Body of pancreas (tissue), 4 donors: ENCODE measurements at regions not wholly inside any gene's neighbourhood (a gene's known extent, or its start where the extent isn't known, plus 50 kb on each side); places are given as distances from the start of the nearest gene placed in this dataset.

ENCODE experiments used
- ATAC-seq: fragments of 150-250 bp; one replicate; pipeline ENCODE4 v1.9.1; 2016
- DNase-seq, 4 donors: peaks; one replicate each; pipeline ENCODE4 v3.0.0-alpha.2; 2019
- H3K27ac ChIP-seq, 4 donors: fragments of 200-600 bp; sonication (generic); 1 replicate in 3 of 4; 2 replicates in 1 of 4; pipeline versions ENCODE4 v1.5.1 to v1.6.1; 2016 to 2019; ENCODE audit warnings: mild to moderate bottlenecking in 1 of 4, mixed read lengths in 1 of 4, moderate library complexity in 1 of 4
- H3K27me3 ChIP-seq, 2 donors: fragments of 200-600 bp; sonication (generic); one replicate each; pipeline ENCODE4 v1.6.0; 2016; ENCODE audit warnings: mild to moderate bottlenecking in 1 of 2
- H3K36me3 ChIP-seq, 2 donors: fragments of 200-600 bp; sonication (generic); replicated peaks in 1 of 2; 2 replicates each; pipeline ENCODE4 v1.5.1; 2016; ENCODE audit warnings: low read depth in 2 of 2; ENCODE audit not compliant: insufficient read depth in 1 of 2
- H3K4me1 ChIP-seq: fragments of 200-600 bp; sonication (generic); one replicate; pipeline ENCODE4 v1.6.0; 2016
- H3K4me3 ChIP-seq, 2 donors: fragments of 200-600 bp; sonication (generic); 1 replicate in 1 of 2; 2 replicates in 1 of 2; pipeline ENCODE4 v1.5.1; 2016 to 2019
- H3K9me3 ChIP-seq, 3 donors: fragments of 200-600 bp; sonication (generic); 1 replicate in 2 of 3; 2 replicates in 1 of 3; pipeline ENCODE4 v1.5.1; 2016
- POLR2A ChIP-seq, 3 donors: fragments of 450-650 bp; IDR thresholded peaks; one replicate each; pipeline ENCODE4 v1.6.1; 2016; ENCODE audit warnings: antibody characterized with exemption in 3 of 3, mild to moderate bottlenecking in 2 of 3
- WGBS, 2 donors: methylation state at CpG; one replicate each; pipeline ENCODE4 v1.1.5; 2017; 5-methylcytosine and 5-hydroxymethylcytosine counted together
- intact Hi-C: fragments of 100-400 bp; cut with DNase I; formaldehyde crosslinking; loops from one replicate; pipeline ENCODE4 v1.15.1; 2023
- TF ChIP-seq, protein P1 (sequence below), 7 experiments: fragments of 450-650 bp in 4 of 7; fragments of 200-600 bp in 3 of 7; sonication (generic) in 3 of 7; IDR thresholded peaks; one replicate each; pipeline ENCODE4 v1.5.1; 2016 to 2019; ENCODE audit warnings: antibody characterized with exemption in 7 of 7

DNA sequence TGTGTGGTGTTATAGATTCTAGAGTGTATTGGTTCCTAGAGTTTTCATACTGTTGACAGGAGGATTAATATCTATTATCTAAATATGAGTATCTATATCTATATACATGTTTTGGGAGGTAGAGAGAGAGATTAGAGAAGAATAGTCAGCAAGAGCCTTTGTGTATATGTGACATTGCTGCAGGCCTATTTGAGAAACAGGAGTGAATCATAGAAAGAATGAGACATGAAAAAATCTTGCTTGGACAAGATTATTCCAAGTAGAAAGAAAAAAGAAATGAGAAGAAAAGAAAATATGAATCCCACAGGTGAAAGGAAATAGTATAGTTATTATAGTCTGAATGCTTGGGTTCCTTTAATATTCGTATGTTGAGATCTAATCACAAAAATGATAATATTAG is 720.4 kb downstream of the RERGL start:
- Histone ChIP-seq H3K36me3 (no peaks in the 10 kb centered on the region), H3K9me3 (no peaks in the 10 kb centered on the region), H3K4me1 (no peaks in the 10 kb centered on the region), H3K4me3 (no peak overlapping the region), H3K27ac (no peak overlapping the region), H3K27me3 (no peaks in the 10 kb centered on the region)
- intact Hi-C loops = no loop called here
- DNase-seq = no peak
- ATAC-seq = no peak
- TF ChIP-seq POLR2A (IDR thresholded peaks at IDR 0.05) = no peak
- TF ChIP-seq, protein P1, sequence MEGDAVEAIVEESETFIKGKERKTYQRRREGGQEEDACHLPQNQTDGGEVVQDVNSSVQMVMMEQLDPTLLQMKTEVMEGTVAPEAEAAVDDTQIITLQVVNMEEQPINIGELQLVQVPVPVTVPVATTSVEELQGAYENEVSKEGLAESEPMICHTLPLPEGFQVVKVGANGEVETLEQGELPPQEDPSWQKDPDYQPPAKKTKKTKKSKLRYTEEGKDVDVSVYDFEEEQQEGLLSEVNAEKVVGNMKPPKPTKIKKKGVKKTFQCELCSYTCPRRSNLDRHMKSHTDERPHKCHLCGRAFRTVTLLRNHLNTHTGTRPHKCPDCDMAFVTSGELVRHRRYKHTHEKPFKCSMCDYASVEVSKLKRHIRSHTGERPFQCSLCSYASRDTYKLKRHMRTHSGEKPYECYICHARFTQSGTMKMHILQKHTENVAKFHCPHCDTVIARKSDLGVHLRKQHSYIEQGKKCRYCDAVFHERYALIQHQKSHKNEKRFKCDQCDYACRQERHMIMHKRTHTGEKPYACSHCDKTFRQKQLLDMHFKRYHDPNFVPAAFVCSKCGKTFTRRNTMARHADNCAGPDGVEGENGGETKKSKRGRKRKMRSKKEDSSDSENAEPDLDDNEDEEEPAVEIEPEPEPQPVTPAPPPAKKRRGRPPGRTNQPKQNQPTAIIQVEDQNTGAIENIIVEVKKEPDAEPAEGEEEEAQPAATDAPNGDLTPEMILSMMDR (IDR thresholded peaks at IDR 0.05) = no peak
- 35 to 62% methylated on average over 1 of the region's 1 CpG for WGBS, 2 donors

DNA sequence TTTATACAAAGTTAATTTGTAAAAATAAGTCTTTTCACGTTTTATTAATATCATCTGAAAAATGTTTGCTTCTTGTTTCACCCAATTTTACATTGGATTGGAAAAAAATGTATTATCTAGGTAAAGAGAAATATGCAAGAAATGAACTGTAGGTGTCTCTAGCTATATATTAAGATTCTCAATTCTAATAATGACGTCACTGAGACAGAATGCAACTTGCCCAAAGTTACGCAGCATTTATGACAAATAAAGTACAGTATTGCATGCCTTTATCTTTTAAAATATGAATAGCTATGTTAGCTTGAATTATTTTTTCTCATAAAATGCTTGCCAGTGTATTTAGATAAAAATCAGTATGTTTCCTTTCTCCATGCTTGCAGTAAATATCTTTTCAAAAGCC is 728.8 kb downstream of the RERGL start:
- no peak for ATAC-seq
- intact Hi-C loops = no loop called here

DNA sequence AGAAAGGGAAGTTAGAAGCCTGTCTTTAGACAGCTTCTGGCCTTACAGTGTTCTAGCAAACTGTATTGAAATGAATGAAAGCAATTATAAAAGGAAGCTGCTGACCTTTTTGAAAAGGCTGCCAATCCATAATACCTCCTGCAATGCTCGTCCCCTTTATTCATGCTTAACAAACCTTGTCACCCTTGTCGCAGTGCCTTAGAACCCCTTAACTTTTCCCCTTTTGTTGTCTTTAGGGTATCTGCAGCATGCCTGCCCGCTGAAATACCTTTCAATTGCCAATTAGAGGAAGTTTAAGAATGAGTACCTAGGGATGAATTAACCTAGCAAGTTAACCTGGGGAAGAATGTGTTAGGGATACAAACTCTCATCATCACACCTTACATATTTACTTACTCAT is 731.2 kb downstream of the RERGL start:
- WGBS, 2 donors = 25 to 26% methylated on average over 3 of the region's 3 CpGs
- no peaks in the 10 kb centered on the region for H3K36me3 ChIP-seq
- intact Hi-C loops = no loop called here
- no peak for TF ChIP-seq POLR2A (IDR thresholded peaks at IDR 0.05)
- TF ChIP-seq, protein P1 (IDR thresholded peaks at IDR 0.05) = no peak
- H3K9me3 ChIP-seq = no peaks in the 10 kb centered on the region
- H3K4me3 ChIP-seq = no peak overlapping the region
- DNase-seq (no peak), ATAC-seq (no peak)
- no peaks in the 10 kb centered on the region for H3K27me3 ChIP-seq
- H3K4me1 ChIP-seq = no peaks in the 10 kb centered on the region
- H3K27ac ChIP-seq = no peak overlapping the region

More for the DNA sequence above, 728.8 kb downstream of the RERGL start:
- no peaks in the 10 kb centered on the region for H3K27me3 ChIP-seq
- no peak for TF ChIP-seq POLR2A (IDR thresholded peaks at IDR 0.05)
- TF ChIP-seq, protein P1 (IDR thresholded peaks at IDR 0.05) = no peak
- DNase-seq = no peak
- 64 to 67% methylated on average over 3 of the region's 3 CpGs for WGBS, 2 donors
- no peak overlapping the region for H3K27ac ChIP-seq
- H3K4me1 ChIP-seq = no peaks in the 10 kb centered on the region
- no peaks in the 10 kb centered on the region for H3K9me3 ChIP-seq
- no peaks in the 10 kb centered on the region for H3K36me3 ChIP-seq
- no peak overlapping the region for H3K4me3 ChIP-seq

DNA sequence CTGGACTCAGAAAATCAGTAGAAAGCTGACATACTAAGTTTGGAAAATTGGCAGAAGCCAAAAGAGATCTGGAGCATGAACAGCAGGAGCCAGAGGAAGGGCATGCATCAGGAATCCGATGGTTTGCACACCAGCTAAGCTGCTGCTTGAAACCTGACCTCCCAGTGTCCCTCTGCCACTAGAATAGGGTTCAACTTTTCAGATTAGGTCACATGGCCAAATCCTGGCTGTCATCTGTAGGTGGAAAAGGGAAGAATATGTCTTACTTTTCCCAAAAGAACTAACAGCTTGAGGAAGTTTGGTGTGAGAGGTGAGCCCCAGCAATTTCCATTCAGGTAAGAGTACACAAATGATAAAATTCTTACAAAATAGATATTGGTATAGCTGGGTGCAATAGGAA is 732.6 kb downstream of the RERGL start:
- H3K4me3 ChIP-seq = no peak overlapping the region
- intact Hi-C loops = no loop called here
- ATAC-seq (no peak), DNase-seq (no peak)
- H3K27ac ChIP-seq = no peak overlapping the region
- H3K36me3 ChIP-seq = no peaks in the 10 kb centered on the region
- TF ChIP-seq POLR2A (IDR thresholded peaks at IDR 0.05) = no peak
- TF ChIP-seq, protein P1 (IDR thresholded peaks at IDR 0.05) = no peak
- no peaks in the 10 kb centered on the region for H3K27me3 ChIP-seq
- no peaks in the 10 kb centered on the region for H3K9me3 ChIP-seq
- WGBS, 2 donors = 17 to 33% methylated on average over 1 of the region's 1 CpG
- H3K4me1 ChIP-seq = no peaks in the 10 kb centered on the region

DNA sequence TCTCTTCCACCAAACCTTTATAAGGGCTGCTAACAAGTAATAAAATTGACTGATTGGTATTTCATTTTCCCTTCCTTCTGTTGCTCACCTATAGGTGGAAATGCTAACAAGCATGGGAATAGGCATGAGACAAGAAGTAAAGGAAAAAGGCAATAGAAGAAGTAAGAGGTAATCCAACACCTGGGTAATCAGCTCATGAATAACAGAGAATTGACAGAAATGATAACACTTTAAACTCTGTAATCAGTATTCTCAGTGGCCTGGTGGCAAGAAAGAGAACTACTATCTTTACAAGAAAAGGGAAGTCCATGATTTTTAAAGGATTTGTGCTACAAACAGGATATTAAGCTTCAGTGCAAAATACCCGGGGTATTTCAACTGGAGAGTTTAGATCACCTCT is 737.8 kb downstream of the RERGL start:
- Histone ChIP-seq H3K4me1 (no peaks in the 10 kb centered on the region), H3K27me3 (no peaks in the 10 kb centered on the region), H3K36me3 (no peaks in the 10 kb centered on the region), H3K9me3 (no peaks in the 10 kb centered on the region), H3K4me3 (no peak overlapping the region), H3K27ac (no peak overlapping the region)
- intact Hi-C loops = no loop called here
- WGBS, 2 donors = 38 to 41% methylated on average over 1 of the region's 1 CpG
- TF ChIP-seq, protein P1 (IDR thresholded peaks at IDR 0.05) = no peak
- TF ChIP-seq POLR2A (IDR thresholded peaks at IDR 0.05) = no peak
- DNase-seq = no peak
- ATAC-seq = no peak
